NCI-H1092 (cell line): ENCODE measurements at regions not wholly inside any gene's neighbourhood (a gene's known extent, or its start where the extent isn't known, plus 50 kb on each side); places are given as distances from the start of the nearest gene placed in this dataset.
"Not testable (repeated sequence)": the region's sequence is repeated elsewhere in the genome, so short reads cannot be mapped to it uniquely, and the experiment has no call there.

Source experiments
- DNase-seq: peaks from one replicate; lab custom pipeline; 2025; lab: John Stamatoyannopoulos, UW

GRCh38 chr6:130715058-130715457 is 112.1 kb upstream of the SMLR1 start:
- no peak for DNase-seq

GRCh38 chr6:130716466-130716865 is 110.7 kb upstream of the SMLR1 start:
- DNase-seq: no peak

GRCh38 chr6:130717657-130718056 is 109.5 kb upstream of the SMLR1 start:
- DNase-seq: no peak

GRCh38 chr6:130720076-130720715 is 107.0 kb upstream of the SMLR1 start:
- no peak for DNase-seq

GRCh38 chr6:130724089-130724488 is 103.1 kb upstream of the SMLR1 start:
- no peak for DNase-seq

GRCh38 chr6:130725551-130725950 is 101.7 kb upstream of the SMLR1 start:
- DNase-seq: no peak

GRCh38 chr6:130728064-130728463 is 99.1 kb upstream of the SMLR1 start:
- not testable (repeated sequence) for DNase-seq

- DNase-seq: no peak
Measured at GRCh38 chr6:130730600-130730999, 96.6 kb upstream of the SMLR1 start.

- DNase-seq: no peak
Measured at GRCh38 chr6:130734161-130734560, 93.0 kb upstream of the SMLR1 start.

GRCh38 chr6:130740308-130740707 is 86.9 kb upstream of the SMLR1 start:
- no peak for DNase-seq

GRCh38 chr6:130742131-130742681 is 85.0 kb upstream of the SMLR1 start:
- no peak for DNase-seq

- no peak for DNase-seq
Measured at GRCh38 chr6:130743175-130743574, 84.0 kb upstream of the SMLR1 start.

GRCh38 chr6:130744576-130745366 is 82.4 kb upstream of the SMLR1 start:
- no peak for DNase-seq

- DNase-seq: no peak
Measured at GRCh38 chr6:130748041-130748440, 79.2 kb upstream of the SMLR1 start.

- DNase-seq: no peak
Measured at GRCh38 chr6:130749402-130749801, 77.8 kb upstream of the SMLR1 start.

GRCh38 chr6:130752267-130752666 is 74.9 kb upstream of the SMLR1 start:
- no peak for DNase-seq

GRCh38 chr6:130754786-130755367 is 72.3 kb upstream of the SMLR1 start:
- no peak for DNase-seq

- no peak for DNase-seq
Measured at GRCh38 chr6:130755368-130756034, 71.7 kb upstream of the SMLR1 start.

- DNase-seq: no peak
Measured at GRCh38 chr6:130756824-130757223, 70.4 kb upstream of the SMLR1 start.

- no peak for DNase-seq
Measured at GRCh38 chr6:130758813-130759212, 68.4 kb upstream of the SMLR1 start.

- no peak for DNase-seq
Measured at GRCh38 chr6:130760006-130760405, 67.2 kb upstream of the SMLR1 start.

GRCh38 chr6:130761286-130761685 is 65.9 kb upstream of the SMLR1 start:
- DNase-seq: no peak
